Prostate gland (tissue), 2 donors: ENCODE measurements at regions not wholly inside any gene's neighbourhood (a gene's known extent, or its start where the extent isn't known, plus 50 kb on each side); places are given as distances from the start of the nearest gene placed in this dataset.
"Not testable (repeated sequence)": the region's sequence is repeated elsewhere in the genome, so short reads cannot be mapped to it uniquely, and the experiment has no call there.

Source experiments
- DNase-seq: peaks from one replicate; pipeline ENCODE4 v3.0.0-alpha.2; 2019; ENCODE audit warnings: low spot score
- H3K27ac ChIP-seq, 2 donors: fragments of 200-600 bp; sonication (generic); 2 replicates each; pipeline ENCODE4 v1.5.1; 2017 to 2019
- H3K27me3 ChIP-seq: fragments of 200-600 bp; sonication (generic); replicated peaks from 2 replicates; pipeline ENCODE4 v1.5.1; 2019; ENCODE audit not compliant: insufficient read depth
- H3K36me3 ChIP-seq, 2 donors: fragments of 200-600 bp; sonication (generic); 1 replicate in 1 of 2; 2 replicates in 1 of 2; pipeline versions ENCODE4 v1.5.1 to v1.8.1; 2017 to 2019
- H3K4me1 ChIP-seq: fragments of 200-600 bp; sonication (generic); replicated peaks from 2 replicates; pipeline ENCODE4 v1.5.1; 2019
- H3K4me3 ChIP-seq, 2 donors: fragments of 200-600 bp; sonication (generic); 2 replicates each; pipeline ENCODE4 v1.5.1; 2017 to 2019
- H3K9me3 ChIP-seq: fragments of 200-600 bp; sonication (generic); 2 replicates; pipeline ENCODE4 v1.5.1; 2017
- CTCF ChIP-seq, 4 experiments: fragments of 200-600 bp in 2 of 4; fragments of 450-650 bp in 2 of 4; sonication (generic) in 2 of 4; IDR thresholded peaks; 1 replicate in 3 of 4; 2 replicates in 1 of 4; pipeline ENCODE4 v1.5.1; 2016 to 2019; ENCODE audit warnings: antibody characterized with exemption in 4 of 4, mild to moderate bottlenecking in 2 of 4, moderate library complexity in 2 of 4
- POLR2AphosphoS5 ChIP-seq: sonication (generic); formaldehyde crosslinking; IDR thresholded peaks from one replicate; pipeline ENCODE4 v1.6.1; 2017; ENCODE audit warnings: antibody characterized with exemption
- WGBS: methylation state at CpG from one replicate; pipeline ENCODE4 v1.1.5; 2018; 5-methylcytosine and 5-hydroxymethylcytosine counted together
- intact Hi-C: fragments of 100-400 bp; cut with DNase I; formaldehyde crosslinking; loops from one replicate; pipeline ENCODE4 v1.14.2; 2022

- H3K36me3 ChIP-seq, H3K27me3 ChIP-seq, intact Hi-C loops, H3K27ac ChIP-seq, DNase-seq, H3K4me3 ChIP-seq, H3K9me3 ChIP-seq, H3K4me1 ChIP-seq: not testable (repeated sequence)
- 56% methylated on average over 3 of the region's 3 CpGs for WGBS
Measured at GRCh38 chr13:52240752-52241151, 81.4 kb upstream of the NEK3 start.

GRCh38 chr13:52235900-52236595, 76.7 kb upstream of the NEK3 start:
- H3K36me3 ChIP-seq, H3K9me3 ChIP-seq, H3K27ac ChIP-seq, H3K4me3 ChIP-seq, H3K4me1 ChIP-seq, intact Hi-C loops, H3K27me3 ChIP-seq: not testable (repeated sequence)
- DNase-seq = peak; percentile 58
- TF ChIP-seq POLR2AphosphoS5 (peak; percentile 17), CTCF (IDR thresholded peaks at IDR 0.05) (peak; percentile 20 to 60 (median 46))
- whole genome bisulfite sequencing = 0% methylated on average over 5 of the region's 8 CpGs

DNA sequence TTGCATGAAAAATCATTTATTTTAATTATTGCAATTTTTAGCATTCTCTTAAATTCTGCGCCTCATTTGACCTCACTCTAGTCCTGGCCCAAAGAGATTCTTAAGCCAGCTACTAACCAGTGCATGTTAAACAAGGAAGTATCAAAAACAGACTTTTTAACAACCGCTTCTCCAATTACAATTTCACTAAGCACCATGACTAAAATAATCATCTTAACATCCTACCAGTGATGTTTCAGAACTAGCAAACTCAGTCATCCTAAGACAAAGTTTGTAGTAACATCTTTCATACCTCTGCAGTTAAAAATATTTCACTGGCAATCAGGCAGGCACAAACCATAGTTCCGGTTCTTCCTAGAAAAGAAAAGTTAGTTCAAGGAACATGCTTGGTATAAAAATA, 75.5 kb upstream of the NEK3 start:
- H3K27ac ChIP-seq, H3K27me3 ChIP-seq, H3K36me3 ChIP-seq, H3K4me3 ChIP-seq, H3K9me3 ChIP-seq, DNase-seq, intact Hi-C loops, H3K4me1 ChIP-seq: not testable (repeated sequence)
- WGBS = 69% methylated on average over 3 of the region's 3 CpGs

GRCh38 chr13:52223063-52223462, 63.7 kb upstream of the NEK3 start:
- intact Hi-C loops, H3K27me3 ChIP-seq, H3K4me3 ChIP-seq, H3K36me3 ChIP-seq, H3K9me3 ChIP-seq, H3K27ac ChIP-seq, DNase-seq, H3K4me1 ChIP-seq: not testable (repeated sequence)
- 50% methylated on average over 1 of the region's 1 CpG for WGBS

GRCh38 chr13:52213920-52214319, 54.5 kb upstream of the NEK3 start:
- H3K36me3 ChIP-seq, H3K9me3 ChIP-seq, H3K27me3 ChIP-seq, H3K27ac ChIP-seq, DNase-seq, intact Hi-C loops, H3K4me3 ChIP-seq, H3K4me1 ChIP-seq: not testable (repeated sequence)
- WGBS = 83% methylated on average over 1 of the region's 1 CpG

- H3K9me3 ChIP-seq, H3K27ac ChIP-seq, DNase-seq, H3K36me3 ChIP-seq, H3K4me1 ChIP-seq, H3K4me3 ChIP-seq, H3K27me3 ChIP-seq, intact Hi-C loops: not testable (repeated sequence)
- 56% methylated on average over 1 of the region's 1 CpG for WGBS
Measured at GRCh38 chr13:52212886-52213285, 53.5 kb upstream of the NEK3 start.

GRCh38 chr13:52211416-52211776, 52.0 kb upstream of the NEK3 start:
- H3K9me3 ChIP-seq, DNase-seq, H3K36me3 ChIP-seq, H3K27me3 ChIP-seq, H3K27ac ChIP-seq, H3K4me3 ChIP-seq, intact Hi-C loops, H3K4me1 ChIP-seq: not testable (repeated sequence)
- WGBS = 48% methylated on average over 6 of the region's 6 CpGs

- H3K4me3 ChIP-seq, H3K9me3 ChIP-seq, H3K27ac ChIP-seq, intact Hi-C loops, H3K4me1 ChIP-seq, DNase-seq, H3K27me3 ChIP-seq, H3K36me3 ChIP-seq: not testable (repeated sequence)
- whole genome bisulfite sequencing = 85% methylated on average over 7 of the region's 7 CpGs
Measured at GRCh38 chr13:52210564-52211415, 51.4 kb upstream of the NEK3 start.
